H9 (cell line): ENCODE measurements at regions not wholly inside any gene's neighbourhood (a gene's known extent, or its start where the extent isn't known, plus 50 kb on each side); places are given as distances from the start of the nearest gene placed in this dataset.
"Not testable (repeated sequence)": the region's sequence is repeated elsewhere in the genome, so short reads cannot be mapped to it uniquely, and the experiment has no call there.

Experiments
- DNase-seq: peaks from one replicate; pipeline ENCODE4 v3.0.0-alpha.2; 2017
- H2AFZ ChIP-seq: one replicate; pipeline ENCODE4 v1.6.1; 2013; ENCODE audit warnings: mild to moderate bottlenecking, low read length, control low read depth, moderate library complexity
- H2AK5ac ChIP-seq: 2 replicates; pipeline ENCODE4 v1.6.1; 2013; ENCODE audit warnings: low read length, control low read depth, mixed read lengths; ENCODE audit not compliant: insufficient read length
- H2BK120ac ChIP-seq: one replicate; pipeline ENCODE4 v1.6.1; 2013; ENCODE audit warnings: low read depth, mild to moderate bottlenecking, low read length, control low read depth, inconsistent platforms; ENCODE audit not compliant: poor library complexity, severe bottlenecking
- H2BK12ac ChIP-seq: 2 replicates; pipeline ENCODE4 v1.6.1; 2013; ENCODE audit warnings: low read length, control low read depth, mixed read lengths, low read depth; ENCODE audit not compliant: insufficient read length
- H2BK15ac ChIP-seq: 2 replicates; pipeline ENCODE4 v1.6.1; 2013; ENCODE audit warnings: low read depth, low read length, control low read depth
- H2BK20ac ChIP-seq: one replicate; pipeline ENCODE4 v1.6.1; 2013; ENCODE audit warnings: low read depth, mild to moderate bottlenecking, low read length, control low read depth, inconsistent platforms; ENCODE audit not compliant: poor library complexity, severe bottlenecking
- H2BK5ac ChIP-seq: 2 replicates; pipeline ENCODE4 v1.6.1; 2013; ENCODE audit warnings: low read length, control low read depth, mixed read lengths; ENCODE audit not compliant: insufficient read length
- H3K14ac ChIP-seq: 2 replicates; pipeline ENCODE4 v1.6.1; 2013; ENCODE audit warnings: low read length, control low read depth; ENCODE audit not compliant: insufficient read depth
- H3K18ac ChIP-seq: 2 replicates; pipeline ENCODE4 v1.6.1; 2013; ENCODE audit warnings: low read depth, mild to moderate bottlenecking, mixed read lengths, low read length, control low read depth; ENCODE audit not compliant: insufficient read length
- H3K23ac ChIP-seq: 2 replicates; pipeline ENCODE4 v1.6.1; 2013; ENCODE audit warnings: low read length, control low read depth, mixed read lengths, low read depth; ENCODE audit not compliant: insufficient read length
- H3K23me2 ChIP-seq: 2 replicates; pipeline ENCODE4 v1.6.1; 2013; ENCODE audit warnings: low read depth, mild to moderate bottlenecking, mixed read lengths, low read length, control low read depth; ENCODE audit not compliant: insufficient read length, poor library complexity, severe bottlenecking
- H3K27ac ChIP-seq: 2 replicates; pipeline ENCODE4 v1.5.1; 2013; ENCODE audit warnings: low read length, control low read depth, mixed read lengths, low read depth; ENCODE audit not compliant: insufficient read length
- H3K27me3 ChIP-seq: 2 replicates; pipeline ENCODE4 v1.6.1; 2013; ENCODE audit warnings: low read length, control low read depth, inconsistent platforms; ENCODE audit not compliant: insufficient read depth
- H3K4ac ChIP-seq: 2 replicates; pipeline ENCODE4 v1.6.1; 2013; ENCODE audit warnings: low read depth, mild to moderate bottlenecking, control low read depth, inconsistent platforms, low read length, moderate library complexity
- H3K4me1 ChIP-seq: 2 replicates; pipeline ENCODE4 v1.6.1; 2013; ENCODE audit warnings: low read length, control low read depth, inconsistent platforms; ENCODE audit not compliant: insufficient read depth
- H3K4me2 ChIP-seq: 2 replicates; pipeline ENCODE4 v1.6.1; 2013; ENCODE audit warnings: low read length, control low read depth, mixed read lengths; ENCODE audit not compliant: insufficient read length, insufficient read depth
- H3K56ac ChIP-seq: 2 replicates; pipeline ENCODE4 v1.6.1; 2013; ENCODE audit warnings: low read depth, mild to moderate bottlenecking, mixed read lengths, low read length, control low read depth; ENCODE audit not compliant: insufficient read length
- H3K79me1 ChIP-seq: 2 replicates; pipeline ENCODE4 v1.6.1; 2013; ENCODE audit warnings: low read depth, mild to moderate bottlenecking, moderate library complexity, low read length, control low read depth, inconsistent platforms; ENCODE audit not compliant: insufficient read depth, poor library complexity, severe bottlenecking
- H3K79me2 ChIP-seq: 2 replicates; pipeline ENCODE4 v1.6.1; 2013; ENCODE audit warnings: low read length, control low read depth, inconsistent platforms; ENCODE audit not compliant: insufficient read depth
- H3K9ac ChIP-seq: 2 replicates; pipeline ENCODE4 v1.6.1; 2013; ENCODE audit warnings: low read length, control low read depth, mixed read lengths; ENCODE audit not compliant: insufficient read length; ENCODE audit errors: extremely low read depth
- H3K9me3 ChIP-seq: one replicate; pipeline ENCODE4 v1.6.1; 2013; ENCODE audit warnings: low read depth, low read length, inconsistent platforms; ENCODE audit not compliant: control insufficient read depth
- H3T11ph ChIP-seq: one replicate; pipeline ENCODE4 v1.6.1; 2013; ENCODE audit warnings: mild to moderate bottlenecking, low read length, control low read depth, inconsistent platforms
- H4K20me1 ChIP-seq: one replicate; pipeline ENCODE4 v1.6.1; 2013; ENCODE audit not compliant: control insufficient read depth, insufficient read length, insufficient read depth
- H4K5ac ChIP-seq: 2 replicates; pipeline ENCODE4 v1.6.1; 2013; ENCODE audit warnings: low read depth, mild to moderate bottlenecking, mixed read lengths, low read length, control low read depth; ENCODE audit not compliant: insufficient read length
- H4K8ac ChIP-seq: replicated peaks from 2 replicates; pipeline ENCODE4 v1.6.1; 2013; ENCODE audit warnings: low read length, control low read depth, mixed read lengths, low read depth; ENCODE audit not compliant: insufficient read length
- H4K91ac ChIP-seq: 2 replicates; pipeline ENCODE4 v1.6.1; 2013; ENCODE audit warnings: low read depth, mild to moderate bottlenecking, moderate library complexity, mixed read lengths, low read length, control low read depth; ENCODE audit not compliant: insufficient read length
- H3K27ac Mint-ChIP-seq, 3 experiments: 2 replicates in 2 of 3; 3 replicates in 1 of 3; pipeline ENCODE4 v1.8.0; 2020 to 2021; ENCODE audit warnings: mixed read lengths in 3 of 3, mild to moderate bottlenecking in 1 of 3, moderate library complexity in 1 of 3
- H3K27me3 Mint-ChIP-seq: 2 replicates; pipeline ENCODE4 v1.8.0; 2021; ENCODE audit warnings: low read depth, mild to moderate bottlenecking, moderate library complexity, mixed read lengths
- H3K36me3 Mint-ChIP-seq, 3 experiments: 2 replicates in 2 of 3; 3 replicates in 1 of 3; pipeline ENCODE4 v1.8.0; 2020 to 2021; ENCODE audit warnings: low read depth in 3 of 3, mixed read lengths in 3 of 3; ENCODE audit not compliant: insufficient read depth in 1 of 3
- H3K4me1 Mint-ChIP-seq, 2 experiments: 2 replicates each; pipeline ENCODE4 v1.8.0; 2020; ENCODE audit warnings: mixed read lengths in 2 of 2
- H3K4me3 Mint-ChIP-seq, 2 experiments: 2 replicates in 1 of 2; 3 replicates in 1 of 2; pipeline ENCODE4 v1.8.0; 2020 to 2021; ENCODE audit warnings: mild to moderate bottlenecking in 2 of 2, mixed read lengths in 2 of 2, moderate library complexity in 1 of 2
- H3K9me3 Mint-ChIP-seq, 2 experiments: 2 replicates in 1 of 2; 3 replicates in 1 of 2; pipeline ENCODE4 v1.8.0; 2020; ENCODE audit warnings: mild to moderate bottlenecking in 2 of 2, mixed read lengths in 2 of 2, moderate library complexity in 1 of 2
- CTCF ChIP-seq: fragments of 200-600 bp; sonication (generic); conservative IDR thresholded peaks from 3 replicates; pipeline ENCODE4 v1.8.0; 2021; ENCODE audit warnings: antibody characterized with exemption, mild to moderate bottlenecking
- WGBS: extraction: QIAGEN DNeasy Blood & Tissue Kit; methylation state at CpG from one replicate; pipeline ENCODE4 v1.1.7; 2013; ENCODE audit warnings: missing lambda C conversion rate, low lambda C conversion rate, mixed read lengths; ENCODE audit not compliant: insufficient read length; ENCODE audit errors: extremely low coverage; 5-methylcytosine and 5-hydroxymethylcytosine counted together

GRCh38 chr6:68211242-68211795, 423.8 kb upstream of the ADGRB3 start:
- H3K56ac ChIP-seq, result no peak overlapping the region
- H3K4ac ChIP-seq, result no peak overlapping the region
- no peak overlapping the region for H2BK120ac ChIP-seq
- no CpG with 5 or more reads among the region's 2 CpGs for WGBS
- H3K27me3 ChIP-seq, result no peaks in the 10 kb centered on the region
- no peak for DNase-seq
- no peak overlapping the region for H4K8ac ChIP-seq
- H2BK20ac ChIP-seq, result no peak overlapping the region
- Mint-ChIP-seq H3K27me3 (no peaks in the 10 kb centered on the region), H3K27ac (no peak overlapping the region), H3K36me3 (peaks cover 2 to 14% (median 2%) of the 10 kb centered on the region in 3 experiments; a peak in 6 of 7 replicates), H3K4me1 (no peaks in the 10 kb centered on the region), H3K4me3 (no peak overlapping the region), H3K9me3 (peaks cover 17 to 25% of the 10 kb centered on the region in 2 experiments)
- no peak overlapping the region for H3K18ac ChIP-seq
- no peak overlapping the region for H2AK5ac ChIP-seq
- H2BK15ac ChIP-seq, result no peak overlapping the region
- no peaks in the 10 kb centered on the region for H3K23me2 ChIP-seq
- H2AFZ ChIP-seq, result no peak overlapping the region
- H3K9me3 ChIP-seq, result no peaks in the 10 kb centered on the region
- H4K91ac ChIP-seq, result no peak overlapping the region
- H3K14ac ChIP-seq, result no peak overlapping the region
- no peak overlapping the region for H3T11ph ChIP-seq
- H3K4me2 ChIP-seq, result no peak overlapping the region
- no peaks in the 10 kb centered on the region for H3K79me2 ChIP-seq
- no peak overlapping the region for H3K23ac ChIP-seq
- no peak for TF ChIP-seq CTCF
- no peaks in the 10 kb centered on the region for H3K79me1 ChIP-seq
- H3K4me1 ChIP-seq, result no peaks in the 10 kb centered on the region
- H3K27ac ChIP-seq, result no peak overlapping the region
- no peak overlapping the region for H2BK12ac ChIP-seq
- no peak overlapping the region for H3K9ac ChIP-seq
- H4K5ac ChIP-seq, result no peak overlapping the region
- no peak overlapping the region for H2BK5ac ChIP-seq
- no peaks in the 10 kb centered on the region for H4K20me1 ChIP-seq

DNA sequence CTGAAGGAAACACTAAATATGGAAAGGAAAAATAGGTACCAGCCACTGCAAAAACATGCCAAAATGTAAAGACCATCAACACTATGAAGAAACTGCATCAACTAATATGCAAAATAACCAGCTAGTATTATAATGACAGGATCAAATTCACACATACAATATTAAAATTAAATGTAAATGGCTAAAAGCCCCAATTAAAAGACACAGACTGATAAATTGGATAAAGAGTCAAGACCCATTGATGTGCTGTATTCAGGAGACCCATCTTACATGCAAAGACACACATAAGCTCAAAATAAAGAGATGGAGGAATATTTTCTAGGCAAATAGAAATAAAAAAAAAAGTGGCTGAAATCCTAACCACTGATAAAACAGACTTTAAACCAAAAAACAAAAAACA, 427.5 kb upstream of the ADGRB3 start:
- not testable (repeated sequence) for H3K18ac ChIP-seq, H3K23ac ChIP-seq, H4K5ac ChIP-seq, H3K9me3 ChIP-seq, H3K27ac ChIP-seq, H3K9ac ChIP-seq, H3K79me1 ChIP-seq, H4K91ac ChIP-seq, H3K4me2 ChIP-seq, H4K8ac ChIP-seq, H3K56ac ChIP-seq, H4K20me1 ChIP-seq, H2BK20ac ChIP-seq, H3K4me1 ChIP-seq, H3K27me3 ChIP-seq, H3K23me2 ChIP-seq, H3K14ac ChIP-seq, H2BK5ac ChIP-seq, H3K27ac Mint-ChIP-seq, H2AFZ ChIP-seq, H2AK5ac ChIP-seq, H3K4me1 Mint-ChIP-seq, DNase-seq, H2BK15ac ChIP-seq, H3K27me3 Mint-ChIP-seq, H3T11ph ChIP-seq, H3K4me3 Mint-ChIP-seq, H3K4ac ChIP-seq, H2BK12ac ChIP-seq, H2BK120ac ChIP-seq, H3K79me2 ChIP-seq
- H3K36me3 Mint-ChIP-seq, result peaks cover 0 to 14% (median 2%) of the 10 kb centered on the region in 3 experiments; a peak in 4 of 7 replicates
- peaks cover 11 to 16% of the 10 kb centered on the region in 2 experiments; a peak in 4 of 5 replicates for H3K9me3 Mint-ChIP-seq
